GM19324 (cell line): ENCODE measurements at regions not wholly inside any gene's neighbourhood (a gene's known extent, or its start where the extent isn't known, plus 50 kb on each side); places are given as distances from the start of the nearest gene placed in this dataset.
"Not testable (repeated sequence)": the region's sequence is repeated elsewhere in the genome, so short reads cannot be mapped to it uniquely, and the experiment has no call there.

ENCODE experiments used
- ATAC-seq: cut with Tn5 transposase; IDR thresholded peaks from one replicate; pipeline ENCODE4 v1.9.1; 2021; ENCODE audit warnings: mild to moderate bottlenecking, moderate library complexity; ENCODE audit not compliant: unreplicated experiment, low FRiP score

DNA sequence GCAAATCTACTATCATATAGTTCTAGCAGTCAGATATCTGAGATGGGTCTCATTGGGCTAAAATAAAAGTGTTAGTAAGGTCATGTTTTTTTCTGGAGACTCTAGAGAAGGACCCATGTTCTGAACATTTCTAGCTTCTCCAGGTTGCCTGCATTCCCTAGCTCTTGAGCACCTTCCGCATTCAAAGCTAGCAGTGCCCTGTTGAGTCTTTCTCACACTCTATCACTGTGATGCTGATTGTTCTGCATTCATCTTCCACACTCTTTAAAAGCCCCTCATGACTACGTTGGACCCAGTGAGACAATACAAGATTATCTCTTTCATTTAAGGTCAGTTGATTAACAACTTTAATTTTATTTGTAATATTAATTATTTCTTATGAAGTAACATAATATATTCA is 433.3 kb upstream of the CHORDC1 start:
- ATAC-seq, result no peak

DNA sequence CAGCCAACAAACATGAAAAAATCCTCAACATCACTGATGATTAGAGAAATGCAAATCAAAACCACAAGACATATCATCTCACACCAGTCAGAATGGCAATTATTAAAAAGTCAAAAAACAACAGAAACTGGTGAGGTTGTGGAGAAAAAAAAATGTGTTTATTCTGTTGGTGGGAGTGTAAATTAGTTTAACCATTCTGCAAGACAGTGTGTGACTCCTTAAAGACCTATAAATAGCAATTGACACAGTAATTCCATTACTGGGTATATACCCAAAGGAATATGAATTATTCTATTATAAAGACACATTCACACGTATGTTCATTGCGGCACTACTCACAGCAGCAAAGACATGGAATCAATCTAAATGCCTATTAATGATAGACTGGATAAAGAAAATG is 427.3 kb upstream of the CHORDC1 start:
- ATAC-seq, result peak; percentile 49

DNA sequence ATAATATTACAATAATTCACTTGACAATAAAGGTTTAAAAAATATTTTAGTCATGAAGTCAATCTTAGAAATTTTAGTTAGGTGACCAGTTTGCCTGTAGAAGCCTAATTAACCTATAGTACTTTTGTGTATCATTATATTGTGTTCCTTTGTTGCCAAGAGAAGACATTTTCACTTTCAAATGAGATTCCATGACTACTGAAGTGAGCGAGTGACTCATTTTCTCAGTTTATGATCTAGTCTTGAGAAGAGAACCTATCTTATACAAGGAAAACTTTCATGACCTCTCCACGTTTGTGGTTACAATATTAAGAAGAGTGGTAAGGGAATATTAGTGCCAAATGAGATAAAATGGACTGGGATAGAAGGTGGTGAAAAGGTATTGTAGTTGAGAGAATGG is 423.9 kb upstream of the CHORDC1 start:
- ATAC-seq, result no peak

DNA sequence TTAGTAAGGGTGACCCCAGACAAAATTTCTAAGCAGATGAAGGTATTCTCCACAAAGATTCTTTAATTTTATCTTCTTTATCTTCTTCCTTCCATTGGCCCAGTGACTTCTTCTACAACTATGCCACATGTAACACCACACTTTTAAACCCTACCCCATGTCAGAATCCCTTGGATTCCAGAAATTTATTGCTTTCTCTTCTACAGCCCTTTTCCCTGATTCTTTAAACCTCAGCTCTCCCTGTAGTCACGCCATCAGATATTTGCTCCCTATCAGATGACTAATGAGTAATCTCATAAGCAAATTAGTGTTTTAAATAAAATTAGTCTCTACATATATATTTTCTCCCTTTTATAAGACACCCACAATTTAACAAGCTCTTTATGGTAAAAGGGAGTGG is 423.4 kb upstream of the CHORDC1 start:
- no peak for ATAC-seq

DNA sequence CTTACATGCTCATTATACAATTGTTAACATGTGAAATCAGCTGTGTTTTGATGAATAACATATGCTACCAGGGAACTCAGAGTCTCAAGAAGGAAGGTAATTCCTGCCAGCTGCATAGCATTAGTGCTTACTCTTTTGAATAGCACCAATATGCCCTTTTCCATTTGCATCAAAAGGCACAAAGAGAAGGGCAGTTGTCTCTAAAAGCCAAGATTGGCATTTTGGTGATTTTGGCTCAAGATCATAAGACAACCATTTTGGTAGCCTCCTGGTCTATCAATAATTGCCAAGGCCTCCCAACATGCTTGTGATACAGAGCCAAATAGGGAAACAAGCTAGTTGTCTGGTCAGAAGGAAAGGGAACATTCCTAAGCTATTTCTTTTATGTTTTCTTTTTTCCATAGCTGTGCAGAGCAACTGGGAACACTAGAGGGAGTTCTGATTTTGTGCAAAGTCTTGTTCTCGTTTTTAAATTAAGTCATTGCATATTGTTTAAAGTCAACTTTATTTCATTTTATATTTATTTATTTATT is 416.7 kb upstream of the CHORDC1 start:
- ATAC-seq, result no peak

DNA sequence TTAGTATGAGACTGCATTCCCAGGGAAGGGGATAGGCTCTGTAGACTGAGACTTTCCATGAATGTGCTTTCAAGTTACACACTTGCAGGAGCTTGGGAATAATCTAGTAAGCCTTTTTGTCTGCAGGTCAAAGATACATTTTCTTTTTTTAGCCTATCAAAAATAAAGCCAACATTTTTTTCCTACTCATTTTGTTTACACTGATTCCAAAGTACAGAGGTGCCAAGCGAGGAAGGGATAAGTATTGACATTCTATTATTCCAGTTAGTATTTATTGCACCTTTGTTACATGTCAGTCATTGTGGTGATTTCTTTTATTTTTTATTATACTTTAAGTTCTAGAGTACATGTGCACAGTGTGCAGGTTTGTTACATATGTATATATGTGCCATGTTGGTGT is 413.0 kb upstream of the CHORDC1 start:
- ATAC-seq, result no peak

DNA sequence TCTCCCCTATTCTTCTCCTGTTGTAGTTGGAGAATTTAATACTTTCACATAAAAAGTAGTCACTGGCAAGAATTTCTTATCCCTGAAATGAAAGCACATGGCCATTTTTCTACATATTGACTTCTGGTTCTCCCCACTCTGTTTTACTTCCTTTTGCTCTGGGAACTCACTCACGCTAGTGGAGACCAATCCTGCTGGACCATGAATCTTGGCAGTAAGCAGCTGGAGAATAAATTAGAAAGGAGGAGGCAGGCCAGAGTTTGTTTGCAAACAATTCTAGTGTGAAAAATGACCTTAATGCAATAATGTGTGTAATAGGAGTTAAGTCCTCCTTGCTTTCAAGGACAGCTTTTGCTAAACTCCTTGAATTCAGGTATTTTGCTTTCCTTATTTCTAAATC is 412.3 kb upstream of the CHORDC1 start:
- ATAC-seq, result no peak

DNA sequence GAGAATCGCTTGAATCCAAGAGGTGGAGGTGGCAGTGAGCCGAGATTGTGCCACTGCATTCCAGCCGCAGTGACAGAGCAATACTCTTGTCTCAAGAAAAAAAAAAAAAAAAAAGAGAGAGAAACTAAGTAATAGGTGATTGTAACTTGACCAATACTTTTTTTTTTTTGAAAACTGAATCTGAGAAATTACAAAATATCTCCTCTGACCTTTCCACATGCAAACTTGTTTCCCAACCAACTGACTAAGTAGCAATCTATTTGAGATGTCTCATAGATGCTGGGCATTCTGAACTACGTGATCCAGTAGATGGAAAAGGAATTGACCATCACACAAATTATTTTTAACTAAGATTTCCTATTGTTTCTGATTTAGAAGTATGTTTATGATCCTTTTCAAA is 407.3 kb upstream of the CHORDC1 start:
- ATAC-seq, result no peak

DNA sequence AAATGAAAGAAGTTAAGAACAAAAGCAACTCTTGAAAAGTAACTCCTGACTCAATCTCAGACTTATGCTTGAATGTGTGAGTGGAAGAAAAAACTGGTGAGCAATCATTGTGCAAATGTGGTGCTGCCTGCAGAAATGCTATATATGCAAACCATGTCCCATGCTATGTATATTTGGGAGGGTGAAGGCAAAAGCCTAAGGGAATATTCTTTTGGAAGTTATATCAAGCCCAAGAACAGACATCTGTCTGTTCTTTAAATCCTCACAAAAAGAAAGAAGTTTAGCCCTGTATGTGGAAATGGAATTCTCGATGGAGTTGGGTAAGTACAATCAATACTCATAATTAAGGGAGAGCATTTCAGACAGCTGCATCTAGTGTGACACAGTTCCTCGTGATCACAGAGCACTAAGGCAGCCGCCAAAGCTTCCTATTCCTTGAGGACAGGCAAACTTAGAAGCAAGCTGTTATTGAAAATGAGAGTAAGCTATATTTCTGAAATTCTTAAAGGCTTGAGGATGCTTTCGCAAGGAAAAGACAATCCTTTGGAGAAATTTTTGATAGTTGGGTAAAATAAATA is 406.5 kb upstream of the CHORDC1 start:
- ATAC-seq, result no peak

DNA sequence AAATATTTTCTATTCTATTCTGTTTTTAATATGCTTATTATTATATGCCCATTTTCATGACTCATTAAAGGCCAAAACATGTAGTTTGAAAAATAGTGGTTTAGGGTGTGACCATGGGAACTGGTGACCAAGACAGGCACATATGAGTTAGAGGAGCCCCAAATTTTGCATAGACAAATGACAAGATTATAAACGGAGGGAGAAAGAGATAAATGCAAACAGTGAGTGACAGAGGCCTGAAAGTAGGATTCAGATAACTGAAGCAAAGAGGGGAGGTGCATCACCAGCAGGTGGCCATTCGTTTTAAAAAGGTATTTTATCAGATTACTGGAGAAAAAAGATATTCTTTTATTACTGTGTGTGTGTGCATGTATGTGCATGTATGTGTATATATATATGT is 391.5 kb upstream of the CHORDC1 start:
- no peak for ATAC-seq

DNA sequence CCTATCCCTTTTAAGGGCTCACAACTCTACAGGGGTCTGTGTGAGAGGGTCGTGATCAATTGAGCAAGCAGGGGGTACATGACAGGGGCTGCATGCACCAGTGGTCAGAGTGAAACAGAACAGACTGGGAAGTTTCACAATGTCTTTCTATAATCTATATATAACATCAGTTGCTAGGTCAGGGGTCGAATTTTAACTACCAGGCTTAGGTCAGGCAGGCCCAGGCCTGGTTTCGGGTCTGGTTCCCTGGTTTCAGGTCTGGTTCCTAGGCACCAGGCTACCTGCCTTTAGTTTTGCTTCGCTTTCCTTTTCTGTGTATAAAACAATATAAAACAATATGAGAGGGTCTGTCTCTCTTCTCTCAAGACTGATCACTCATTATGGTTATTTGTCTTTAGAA is 390.2 kb upstream of the CHORDC1 start:
- ATAC-seq, result not testable (repeated sequence)

DNA sequence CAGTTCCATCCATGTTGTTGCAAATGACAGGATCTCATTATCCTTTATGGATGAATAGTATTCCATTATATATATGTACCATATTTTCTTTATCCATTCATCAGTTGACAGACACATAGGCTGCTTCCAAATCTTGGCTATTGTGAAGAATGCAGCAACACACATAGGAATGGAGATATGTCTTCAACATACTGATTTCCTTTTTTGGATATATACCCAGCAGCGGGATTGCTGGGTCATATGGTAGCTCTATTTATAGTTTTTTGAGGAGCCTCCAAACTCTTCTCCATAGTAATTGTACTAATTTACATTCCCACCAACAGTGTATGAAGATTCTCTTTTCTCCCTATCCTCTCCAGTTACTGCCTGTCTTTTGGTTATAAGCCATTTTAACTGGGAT is 383.9 kb upstream of the CHORDC1 start:
- no peak for ATAC-seq

DNA sequence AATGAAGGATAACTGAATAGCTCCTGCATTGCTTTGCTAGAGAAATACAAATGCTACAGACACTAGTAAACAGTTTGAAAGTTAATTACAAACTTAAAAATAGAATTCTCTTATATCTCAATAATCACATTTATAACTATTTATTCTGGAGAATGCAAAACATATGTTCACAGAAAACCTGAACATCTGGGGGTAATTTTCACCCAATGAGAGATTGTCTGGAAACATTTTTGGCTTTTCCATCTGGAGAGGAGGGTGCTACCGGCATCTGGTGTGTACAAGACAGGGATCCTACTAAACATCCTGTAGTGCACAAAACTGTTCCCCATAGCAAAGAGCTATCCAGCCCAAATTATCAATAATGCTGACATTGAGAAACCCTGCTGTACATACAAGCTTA is 378.4 kb upstream of the CHORDC1 start:
- no peak for ATAC-seq

DNA sequence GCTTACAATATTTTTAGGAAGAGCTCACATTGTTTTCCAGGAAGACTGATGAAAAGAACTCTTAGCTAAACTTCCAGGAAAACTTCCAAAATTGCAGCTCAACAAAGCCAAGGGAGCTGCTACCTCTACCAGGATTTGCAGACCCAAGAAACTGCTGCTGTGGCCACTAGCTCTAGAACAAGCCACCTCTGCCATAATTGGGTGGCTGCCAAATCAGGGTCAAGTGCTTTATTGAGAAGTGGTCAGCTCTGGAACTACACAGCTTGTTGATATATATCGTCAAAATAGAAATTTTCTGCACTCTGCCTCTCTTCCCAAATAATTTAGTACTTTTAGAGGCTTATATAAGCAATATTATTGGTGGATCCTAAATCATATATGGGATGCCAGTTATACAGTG is 371.8 kb upstream of the CHORDC1 start:
- ATAC-seq, result no peak

DNA sequence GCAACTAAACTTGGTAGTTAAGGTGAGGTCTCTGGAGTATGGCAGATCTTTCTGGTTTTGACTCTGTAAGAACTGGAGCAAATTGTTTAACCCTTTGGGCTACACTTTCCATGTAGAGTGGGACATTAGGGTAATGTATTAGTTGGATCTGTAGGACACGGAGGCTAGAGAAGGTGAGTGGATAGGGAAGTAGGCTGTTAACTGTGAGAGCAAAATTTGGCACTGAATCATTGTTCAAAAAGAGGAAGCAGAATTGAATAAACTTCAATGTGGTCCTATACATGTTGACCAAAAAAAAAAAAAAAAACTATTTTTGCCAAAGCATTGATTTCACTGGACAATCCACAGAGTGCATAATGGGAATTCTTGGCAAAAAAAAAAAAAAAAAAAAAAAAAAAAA is 370.2 kb upstream of the CHORDC1 start:
- no peak for ATAC-seq

DNA sequence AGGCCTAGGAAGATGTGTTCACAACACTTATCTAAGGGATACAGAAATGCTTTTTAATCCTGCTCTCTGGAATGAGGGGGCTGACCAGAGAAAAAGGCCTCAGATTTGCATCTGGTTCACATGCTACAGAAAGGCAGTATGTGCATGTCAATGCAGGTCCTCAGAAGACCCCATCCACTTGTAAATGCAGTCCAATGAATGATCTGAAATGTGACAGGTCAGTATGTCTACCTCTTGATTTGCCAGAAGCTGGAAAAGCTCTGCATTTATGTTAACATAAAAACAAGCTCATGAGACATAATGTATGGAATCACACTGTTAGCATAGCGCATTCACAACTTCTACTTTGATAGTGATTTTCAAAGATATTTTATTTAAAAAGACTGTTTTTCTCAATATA is 367.4 kb upstream of the CHORDC1 start:
- ATAC-seq, result no peak

DNA sequence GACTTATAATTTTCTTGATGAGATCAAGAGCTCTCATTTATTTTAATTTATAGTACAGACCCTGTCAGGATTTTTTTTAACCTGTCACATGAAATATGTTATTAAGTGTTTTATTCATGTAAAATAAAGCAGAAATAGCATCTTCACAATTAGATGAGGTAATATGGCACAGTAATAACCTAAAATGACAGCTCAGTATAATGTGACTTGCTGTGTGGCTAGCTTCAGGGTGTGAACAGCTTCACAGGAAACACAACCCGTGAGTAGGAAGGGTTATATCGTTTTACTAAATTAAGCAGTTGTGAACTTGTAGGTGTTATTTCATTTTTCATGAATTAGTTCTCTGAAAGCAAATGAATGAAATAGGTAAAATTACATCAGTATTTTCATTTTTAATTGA is 366.9 kb upstream of the CHORDC1 start:
- no peak for ATAC-seq

DNA sequence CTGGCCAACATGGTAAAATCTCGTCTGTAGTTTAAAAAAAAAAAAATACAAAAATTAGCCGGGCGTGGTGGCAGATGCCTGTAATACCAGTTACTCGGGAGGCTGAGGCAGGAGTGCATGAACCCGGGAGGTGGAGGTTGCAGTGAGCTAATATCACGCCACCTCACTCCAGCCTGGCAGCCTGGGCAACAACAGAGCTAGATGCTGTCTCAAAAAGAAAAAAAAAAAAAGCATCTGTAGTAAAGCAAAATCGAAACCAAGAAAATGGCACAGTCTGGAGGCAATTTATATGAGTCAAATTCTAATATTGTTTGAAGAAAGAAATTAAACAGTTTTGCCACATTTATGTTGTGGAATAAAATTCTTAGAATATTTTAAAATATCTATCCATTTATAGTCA is 365.0 kb upstream of the CHORDC1 start:
- no peak for ATAC-seq

DNA sequence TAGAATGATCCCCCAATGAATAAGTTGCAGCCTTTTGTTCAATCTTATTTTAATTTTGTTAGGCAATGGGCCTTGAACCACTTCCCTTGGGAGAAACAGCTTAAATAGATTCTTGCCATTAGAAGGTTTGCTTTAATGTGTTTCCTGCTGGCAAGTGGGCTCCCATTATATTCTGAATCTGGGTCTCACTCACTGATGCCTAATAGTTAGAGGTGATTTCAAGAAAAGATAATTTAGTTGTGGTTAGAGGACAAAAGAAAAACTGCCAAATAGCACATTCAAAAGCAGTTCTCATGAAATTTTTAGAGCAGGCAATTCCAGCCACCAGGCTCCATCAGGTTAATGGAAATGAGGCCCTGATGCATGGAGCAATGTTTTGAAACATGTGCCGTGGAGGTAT is 362.6 kb upstream of the CHORDC1 start:
- ATAC-seq, result no peak

DNA sequence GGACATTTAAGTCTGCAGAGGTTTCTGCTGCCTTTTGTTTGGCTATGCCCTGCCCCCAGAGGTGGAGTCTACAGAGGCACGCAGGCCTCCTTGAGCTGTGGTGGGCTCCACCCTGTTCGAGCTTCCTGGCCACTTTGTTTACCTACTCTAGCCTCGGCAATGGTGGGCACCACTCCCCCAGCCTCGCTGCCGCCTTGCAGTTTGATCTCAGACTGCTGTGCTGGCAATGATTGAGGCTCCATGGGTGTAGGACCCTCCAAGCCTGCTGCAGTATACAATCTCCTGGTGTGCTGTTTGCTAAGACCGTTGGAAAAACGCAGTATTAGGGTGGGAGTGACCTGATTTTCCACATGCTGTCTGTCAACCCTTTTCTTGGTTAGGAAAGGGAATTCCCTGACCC is 360.1 kb upstream of the CHORDC1 start:
- ATAC-seq, result not testable (repeated sequence)

DNA sequence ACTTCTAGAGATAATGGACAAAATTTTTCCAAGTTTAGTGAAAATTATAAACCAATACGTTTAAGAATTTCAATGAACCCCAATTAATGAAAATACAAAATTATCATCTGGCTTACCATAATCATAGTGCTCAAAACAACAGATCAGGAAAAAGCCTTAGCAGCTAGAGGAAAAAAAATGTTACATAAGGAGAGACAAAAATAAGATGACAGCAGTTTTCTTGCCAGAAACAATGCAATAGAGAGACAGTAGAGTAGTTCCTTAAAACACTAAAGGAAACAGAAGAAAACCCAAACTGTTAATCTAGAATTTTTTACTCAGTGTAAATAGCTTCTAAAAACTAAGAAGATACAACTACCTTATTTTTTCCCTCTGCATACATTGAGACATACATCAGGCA is 341.7 kb upstream of the CHORDC1 start:
- no peak for ATAC-seq

DNA sequence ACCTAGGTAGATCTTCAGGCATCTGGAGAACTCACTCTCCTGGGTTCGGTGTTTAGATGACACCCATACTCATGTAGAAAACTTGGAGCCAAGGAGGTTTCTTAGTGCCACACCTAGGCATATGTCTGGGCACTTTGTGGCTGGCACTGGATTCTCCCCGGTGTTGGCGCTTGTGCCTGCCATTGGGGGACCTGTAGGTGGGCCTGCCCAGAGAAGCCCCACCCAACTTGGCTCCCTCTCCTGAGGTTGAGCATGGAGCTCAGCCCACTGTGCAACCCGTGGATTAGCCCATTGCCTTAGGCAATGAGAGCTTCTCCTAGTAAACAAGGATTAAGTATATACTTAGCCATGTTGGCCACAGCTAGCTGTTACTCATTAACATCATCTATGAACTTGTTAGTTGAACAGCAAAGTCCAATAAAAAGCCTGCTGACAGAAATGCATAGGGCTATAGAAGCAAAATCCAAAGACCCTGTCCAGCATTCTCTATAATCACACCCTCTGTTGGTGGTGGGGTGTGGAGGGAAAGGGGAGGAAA is 335.5 kb upstream of the CHORDC1 start:
- no peak for ATAC-seq

DNA sequence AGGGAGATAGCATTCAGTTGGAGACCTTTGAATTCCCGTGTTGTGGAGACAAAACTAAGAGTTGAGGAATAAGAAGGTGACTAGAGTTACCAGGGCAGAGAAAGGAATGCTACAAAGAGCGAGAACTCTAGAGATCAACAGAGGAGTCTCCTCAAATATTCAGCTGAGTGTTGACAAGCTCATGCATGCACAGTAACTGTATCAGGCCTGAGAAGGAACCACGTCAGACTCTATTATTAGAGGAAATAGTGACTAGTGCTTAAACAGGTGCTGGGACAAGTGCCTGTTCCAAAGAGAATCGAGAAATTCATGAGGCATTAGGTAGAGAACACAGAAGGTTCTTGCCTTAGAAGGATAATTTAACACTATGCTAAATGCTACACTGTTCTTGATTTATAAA is 333.8 kb upstream of the CHORDC1 start:
- peak; percentile 71 for ATAC-seq
